Spleen (tissue), 7 donors: ENCODE measurements at regions not wholly inside any gene's neighbourhood (a gene's known extent, or its start where the extent isn't known, plus 50 kb on each side); places are given as distances from the start of the nearest gene placed in this dataset.

Experiments used
- POLR2A ChIP-seq, 3 donors: fragments of 450-650 bp; IDR thresholded peaks; one replicate each; pipeline ENCODE4 v1.5.1; 2017; ENCODE audit warnings: antibody characterized with exemption in 3 of 3, mild to moderate bottlenecking in 1 of 3
- POLR2AphosphoS5 ChIP-seq, 3 donors: sonication (generic); formaldehyde crosslinking; IDR thresholded peaks; one replicate each; pipeline ENCODE4 v1.5.1; 2017; ENCODE audit warnings: antibody characterized with exemption in 3 of 3
- TF ChIP-seq, protein P1 (sequence below), 11 experiments: fragments of 200-600 bp in 7 of 11; fragments of 450-650 bp in 4 of 11; sonication (generic) in 4 of 11; IDR thresholded peaks in 8 of 11; conservative IDR thresholded peaks in 3 of 11; 1 replicate in 7 of 11; 2 replicates in 4 of 11; pipeline versions ENCODE4 v1.4.0 to v1.8.0; 2016 to 2021; ENCODE audit warnings: antibody characterized with exemption in 11 of 11, inconsistent platforms in 4 of 11, mild to moderate bottlenecking in 1 of 11
- donor health status: DM: no; HTN: no; CAD: no; lungs with moderate emphysema.
- donor health status: DM: no; HTN: no; CAD: no.
- donor health status: DM: no; HTN: no; CAD: no.

DNA sequence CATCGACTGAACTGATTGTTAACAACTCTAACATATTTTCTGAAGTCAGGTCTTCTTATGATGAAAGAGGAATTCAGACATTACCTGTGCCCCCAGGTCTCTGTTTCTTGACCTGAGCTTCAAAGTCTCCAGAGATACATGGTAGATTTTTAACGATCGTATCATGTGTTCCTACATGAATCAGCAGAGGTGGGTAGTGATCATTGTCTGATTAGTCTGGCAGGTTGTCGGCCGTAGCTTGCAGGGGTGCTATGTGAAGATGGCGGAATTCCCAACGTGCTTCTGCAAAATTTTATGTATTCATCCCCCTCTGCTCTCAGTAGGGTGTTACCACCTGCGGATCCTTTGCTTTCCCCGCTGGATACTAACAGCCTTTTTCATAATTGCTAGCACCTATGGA lies 581.9 kb downstream of the GATA3 start:
- TF ChIP-seq, protein P1, sequence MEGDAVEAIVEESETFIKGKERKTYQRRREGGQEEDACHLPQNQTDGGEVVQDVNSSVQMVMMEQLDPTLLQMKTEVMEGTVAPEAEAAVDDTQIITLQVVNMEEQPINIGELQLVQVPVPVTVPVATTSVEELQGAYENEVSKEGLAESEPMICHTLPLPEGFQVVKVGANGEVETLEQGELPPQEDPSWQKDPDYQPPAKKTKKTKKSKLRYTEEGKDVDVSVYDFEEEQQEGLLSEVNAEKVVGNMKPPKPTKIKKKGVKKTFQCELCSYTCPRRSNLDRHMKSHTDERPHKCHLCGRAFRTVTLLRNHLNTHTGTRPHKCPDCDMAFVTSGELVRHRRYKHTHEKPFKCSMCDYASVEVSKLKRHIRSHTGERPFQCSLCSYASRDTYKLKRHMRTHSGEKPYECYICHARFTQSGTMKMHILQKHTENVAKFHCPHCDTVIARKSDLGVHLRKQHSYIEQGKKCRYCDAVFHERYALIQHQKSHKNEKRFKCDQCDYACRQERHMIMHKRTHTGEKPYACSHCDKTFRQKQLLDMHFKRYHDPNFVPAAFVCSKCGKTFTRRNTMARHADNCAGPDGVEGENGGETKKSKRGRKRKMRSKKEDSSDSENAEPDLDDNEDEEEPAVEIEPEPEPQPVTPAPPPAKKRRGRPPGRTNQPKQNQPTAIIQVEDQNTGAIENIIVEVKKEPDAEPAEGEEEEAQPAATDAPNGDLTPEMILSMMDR (IDR thresholded peaks at IDR 0.05 in 8 of 11, conservative IDR thresholded peaks at IDR 0.05 in 3 of 11), result no peak
- TF ChIP-seq POLR2A (IDR thresholded peaks at IDR 0.05), result no peak
- no peak for TF ChIP-seq POLR2AphosphoS5 (IDR thresholded peaks at IDR 0.05)
